T47D (cell line): ENCODE measurements at regions not wholly inside any gene's neighbourhood (a gene's known extent, or its start where the extent isn't known, plus 50 kb on each side); places are given as distances from the start of the nearest gene placed in this dataset.
"Not testable (repeated sequence)": the region's sequence is repeated elsewhere in the genome, so short reads cannot be mapped to it uniquely, and the experiment has no call there.

Experiments used
- DNase-seq, 2 experiments: peaks; one replicate each; pipeline versions ENCODE4 v3.0.0 to v3.0.0-alpha.2; 2011 to 2012; ENCODE audit warnings: low read depth in 1 of 2, low spot score in 1 of 2
- JUND ChIP-seq: IDR thresholded peaks from 2 replicates; pipeline ENCODE4 v1.6.1; 2012; ENCODE audit warnings: low read depth
- in situ Hi-C: cut with HindIII; loops from 2 replicates; pipeline ENCODE4 v1.10.0; 2016; ENCODE audit warnings: low sequenced_read_pairs, low pct_unique_long_range_greater_than_20kb

DNA sequence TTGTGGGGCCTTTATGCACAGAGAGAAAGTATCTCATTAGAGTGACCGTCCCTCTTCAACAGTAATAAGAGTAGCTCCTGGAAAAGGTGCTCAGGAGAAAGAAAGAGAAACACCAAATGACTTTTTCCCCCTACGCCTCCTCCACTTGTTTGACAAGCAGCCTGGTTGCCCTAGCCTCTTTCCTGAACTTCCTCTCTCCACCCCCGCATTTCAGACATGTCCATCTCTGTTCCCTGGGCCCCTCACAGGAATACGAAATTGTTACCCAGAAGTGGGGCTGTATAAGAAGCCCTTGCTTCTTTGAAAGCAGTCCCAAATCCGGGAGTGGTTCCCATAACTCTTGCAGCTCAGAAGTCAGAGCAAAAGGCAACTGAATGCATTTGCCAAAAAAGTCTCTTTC is 119.6 kb upstream of the ADO start:
- in situ Hi-C loops, result no loop called here
- DNase-seq, result no peak
- TF ChIP-seq JUND, result no peak

GRCh38 chr10:62687230-62687748 is 117.2 kb upstream of the ADO start:
- TF ChIP-seq JUND, result no peak
- in situ Hi-C loops, result no loop called here
- no peak for DNase-seq

- TF ChIP-seq JUND, result no peak
- in situ Hi-C loops, result no loop called here
- DNase-seq, result no peak
Measured at GRCh38 chr10:62688971-62689700, 115.4 kb upstream of the ADO start.

DNA sequence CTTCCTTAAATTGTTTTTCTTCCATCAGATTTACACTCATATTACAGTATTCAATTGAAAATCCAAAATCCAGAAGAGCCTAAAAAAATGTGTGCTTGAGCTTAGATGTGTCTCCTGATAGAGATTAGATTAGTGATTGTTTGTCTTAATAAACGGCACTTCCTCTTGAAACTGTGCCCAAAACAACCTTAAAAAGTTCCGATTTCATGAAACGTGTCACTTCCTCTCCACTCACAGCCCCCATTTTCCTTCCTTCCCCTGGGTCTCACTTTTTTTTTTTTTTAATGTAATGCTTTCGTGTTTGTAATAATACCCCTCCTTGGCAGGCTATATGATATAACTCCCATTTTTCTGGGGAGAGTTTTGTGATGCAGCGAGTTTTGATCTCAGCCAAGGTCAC is 114.8 kb upstream of the ADO start:
- DNase-seq, result no peak
- in situ Hi-C loops, result no loop called here
- TF ChIP-seq JUND, result no peak

GRCh38 chr10:62690703-62691102 is 113.8 kb upstream of the ADO start:
- no peak for DNase-seq
- no peak for TF ChIP-seq JUND
- in situ Hi-C loops, result no loop called here

DNA sequence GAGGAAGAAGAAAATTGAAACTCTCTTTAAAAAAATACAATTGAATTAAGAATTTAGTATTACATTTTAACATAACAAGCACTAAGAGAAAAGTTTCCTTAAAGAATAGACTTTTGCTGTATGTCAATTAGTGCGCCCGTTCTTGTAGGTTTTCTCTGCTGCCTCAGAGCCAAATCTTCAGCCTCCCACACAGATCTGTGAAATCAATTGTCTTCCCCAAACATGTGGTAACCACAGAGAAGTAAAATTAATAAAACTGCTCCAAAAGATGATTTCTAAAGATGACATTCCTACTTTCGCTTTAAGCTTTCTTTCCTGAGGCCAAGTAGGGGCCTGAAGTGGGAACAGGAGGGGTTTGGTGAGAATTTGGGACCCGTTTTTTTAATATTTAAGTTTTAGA is 113.2 kb upstream of the ADO start:
- in situ Hi-C loops, result no loop called here
- no peak for DNase-seq
- TF ChIP-seq JUND, result no peak

GRCh38 chr10:62692085-62692484 is 112.4 kb upstream of the ADO start:
- DNase-seq, result no peak
- no peak for TF ChIP-seq JUND
- in situ Hi-C loops, result no loop called here

GRCh38 chr10:62693306-62693705 is 111.2 kb upstream of the ADO start:
- in situ Hi-C loops, result no loop called here
- no peak for TF ChIP-seq JUND
- DNase-seq, result no peak

DNA sequence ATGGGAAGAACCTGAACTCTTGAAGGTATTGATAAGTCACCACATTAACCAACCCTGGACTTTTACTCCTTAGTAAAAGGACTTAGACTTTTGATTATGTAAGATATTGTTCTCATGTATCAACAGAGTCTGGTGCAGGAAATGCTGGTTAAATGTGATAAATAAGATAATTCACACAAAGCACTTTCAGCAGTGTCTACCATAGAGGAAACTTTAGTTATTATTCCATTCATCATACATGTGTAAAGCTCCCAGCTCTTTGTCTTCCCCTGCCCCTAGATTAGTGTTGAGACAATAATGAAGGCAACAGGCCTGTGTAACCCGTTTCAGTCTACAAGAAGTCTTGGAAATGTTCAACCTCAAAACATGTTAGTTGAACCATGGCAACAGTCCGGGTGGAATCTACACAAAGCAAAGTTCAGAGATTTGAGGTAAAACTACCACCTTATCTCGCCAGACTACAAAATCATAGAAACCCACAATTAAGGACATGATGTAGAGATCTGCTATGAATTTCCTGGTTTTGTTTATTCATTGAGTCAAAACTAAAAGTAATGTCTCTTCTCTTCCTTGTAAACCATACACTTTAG is 109.9 kb upstream of the ADO start:
- TF ChIP-seq JUND, result no peak

DNA sequence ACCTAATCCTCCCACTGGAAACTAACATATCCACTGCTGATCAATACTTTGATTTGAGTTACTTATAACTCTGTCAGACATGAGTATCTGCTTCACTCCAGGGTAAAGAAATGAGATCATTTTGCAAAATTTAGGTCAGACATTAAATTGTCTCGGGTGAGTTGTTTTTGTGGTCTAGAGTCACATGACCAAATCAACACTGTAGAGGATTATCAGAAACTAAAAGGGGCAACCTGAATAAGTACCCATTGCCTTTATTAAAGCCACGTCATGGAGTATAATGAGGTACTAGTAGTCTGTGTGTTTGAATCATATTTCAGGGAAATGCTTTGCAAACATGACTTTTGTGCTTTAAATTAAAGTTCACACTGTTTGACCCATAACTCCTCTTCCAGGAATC is 107.7 kb upstream of the ADO start:
- in situ Hi-C loops, result no loop called here
- DNase-seq, result no peak
- TF ChIP-seq JUND, result no peak

More for the DNA sequence above, 109.9 kb upstream of the ADO start:
- no peak for DNase-seq
- in situ Hi-C loops, result no loop called here

GRCh38 chr10:62699148-62699547 is 105.4 kb upstream of the ADO start:
- TF ChIP-seq JUND, result no peak
- in situ Hi-C loops, result no loop called here
- DNase-seq, result no peak

DNA sequence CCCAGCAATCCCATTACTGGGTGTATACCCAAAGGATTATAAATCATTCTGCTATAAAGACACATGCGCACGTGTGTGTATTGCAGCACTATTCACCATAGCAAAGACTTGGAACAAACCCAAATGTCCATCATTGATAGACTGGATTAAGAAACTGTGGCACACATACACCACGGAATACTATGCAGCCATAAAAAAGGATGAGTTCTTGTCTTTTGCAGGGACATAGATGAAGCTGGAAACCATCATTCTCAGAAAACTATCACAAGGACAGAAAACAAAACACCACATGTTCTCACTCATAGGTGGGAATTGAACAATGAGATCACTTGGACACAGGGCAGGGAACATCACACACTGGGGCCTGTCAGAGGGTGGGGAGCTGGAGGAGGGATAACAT is 100.4 kb upstream of the ADO start:
- DNase-seq, in situ Hi-C loops: not testable (repeated sequence)

DNA sequence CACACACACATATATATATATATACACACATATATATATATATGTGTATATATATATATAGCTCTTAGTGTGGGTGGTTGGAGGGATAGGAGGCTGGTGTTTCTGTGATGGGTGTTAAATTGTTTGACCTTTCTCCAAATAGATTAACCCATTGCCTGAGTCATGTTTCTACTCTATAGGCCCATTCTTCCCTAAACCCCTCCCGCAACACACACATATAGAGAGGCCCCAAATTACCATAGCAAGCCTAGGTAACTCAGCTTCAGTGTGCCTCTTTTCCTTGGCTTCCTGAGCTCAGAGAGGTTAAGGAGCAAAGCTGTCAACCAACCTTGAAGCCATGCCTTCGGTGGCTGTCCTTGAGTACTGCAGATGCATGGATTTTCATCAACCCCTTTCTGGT is 98.7 kb upstream of the ADO start:
- no peak for DNase-seq
- in situ Hi-C loops, result no loop called here
- no peak for TF ChIP-seq JUND

DNA sequence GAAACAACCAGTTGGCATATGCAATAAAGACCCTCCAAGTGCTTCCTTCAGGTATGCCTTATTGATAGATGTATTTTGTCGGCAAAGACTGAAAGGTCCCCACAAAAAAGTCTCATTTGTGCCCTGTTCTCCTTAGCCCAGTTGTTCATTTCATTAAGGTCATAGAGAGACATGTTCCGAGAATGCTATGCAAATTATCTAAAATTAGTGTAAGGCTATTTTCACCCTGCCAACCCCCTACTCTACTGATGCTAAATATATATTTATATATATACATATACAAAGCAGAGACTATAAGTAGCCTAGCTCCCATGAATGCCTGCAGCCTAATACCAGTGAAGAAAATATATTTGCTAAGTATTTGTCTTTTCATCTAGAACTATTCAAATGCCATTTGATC is 96.7 kb upstream of the ADO start:
- in situ Hi-C loops, result no loop called here
- TF ChIP-seq JUND, result no peak
- no peak for DNase-seq
